Gastroesophageal sphincter (tissue), 3 donors: ENCODE measurements at regions not wholly inside any gene's neighbourhood (a gene's known extent, or its start where the extent isn't known, plus 50 kb on each side); places are given as distances from the start of the nearest gene placed in this dataset.

Experiments used
- CTCF ChIP-seq, 4 experiments: fragments of 200-600 bp in 2 of 4; fragments of 450-650 bp in 2 of 4; sonication (generic) in 1 of 4; IDR thresholded peaks; one replicate each; pipeline ENCODE4 v1.5.1; 2017 to 2019; ENCODE audit warnings: antibody characterized with exemption in 4 of 4, mild to moderate bottlenecking in 2 of 4, moderate library complexity in 2 of 4
- EP300 ChIP-seq: sonication (generic); formaldehyde crosslinking; IDR thresholded peaks from one replicate; pipeline ENCODE4 v1.6.1; 2017; ENCODE audit warnings: antibody characterized with exemption, mild to moderate bottlenecking
- POLR2A ChIP-seq, 2 donors: fragments of 450-650 bp; IDR thresholded peaks; one replicate each; pipeline ENCODE4 v1.6.1; 2017; ENCODE audit warnings: antibody characterized with exemption in 2 of 2, mild to moderate bottlenecking in 2 of 2, moderate library complexity in 1 of 2
- POLR2AphosphoS5 ChIP-seq: sonication (generic); formaldehyde crosslinking; IDR thresholded peaks from one replicate; pipeline ENCODE4 v1.6.1; 2017; ENCODE audit warnings: antibody characterized with exemption

GRCh38 chr4:14445882-14446281, 556.4 kb upstream of the CPEB2 start:
- TF ChIP-seq CTCF (IDR thresholded peaks at IDR 0.05) = no peak
- TF ChIP-seq EP300 = no peak
- no peak for TF ChIP-seq POLR2A (IDR thresholded peaks at IDR 0.05)
- TF ChIP-seq POLR2AphosphoS5 = no peak
